Left forelimb (tissue), 1 donor: ENCODE measurements at regions not wholly inside any gene's neighbourhood (a gene's known extent, or its start where the extent isn't known, plus 50 kb on each side); places are given as distances from the start of the nearest gene placed in this dataset.

Experiments
- DNase-seq: peaks from one replicate; pipeline ENCODE4 v3.0.0-alpha.2; 2018; ENCODE audit warnings: low spot score

DNA sequence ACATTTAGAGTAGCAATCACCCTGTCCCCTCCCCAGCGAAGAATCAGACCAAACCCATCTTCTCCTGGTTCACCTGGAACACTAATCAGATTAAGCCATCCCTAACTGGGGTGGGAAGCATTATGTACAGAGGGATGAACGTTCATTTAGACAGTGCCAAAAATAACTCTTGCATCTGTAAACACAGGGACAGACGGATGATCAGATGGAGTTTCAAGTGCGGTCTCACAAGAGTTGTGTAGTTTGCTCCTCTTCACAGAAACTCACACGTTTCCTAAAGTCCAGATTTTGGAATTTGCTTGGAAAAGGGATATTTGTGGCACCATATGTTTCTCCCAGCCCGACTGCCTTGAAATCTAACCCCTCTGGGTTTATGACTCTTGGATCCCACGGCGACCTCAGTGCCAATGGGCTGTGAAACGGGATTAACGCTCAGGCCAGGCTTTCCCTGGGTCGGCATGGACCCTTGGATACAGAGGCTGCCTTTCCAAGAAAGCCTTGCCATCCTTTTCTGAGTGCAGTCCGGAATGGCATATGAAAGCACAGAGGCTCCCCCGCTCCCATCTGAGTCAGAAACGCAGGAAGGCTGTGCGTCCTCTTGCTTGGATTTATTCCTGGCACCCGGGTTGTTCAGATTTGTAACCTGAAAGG lies 293.2 kb upstream of the HABP2 start:
- no peak for DNase-seq

DNA sequence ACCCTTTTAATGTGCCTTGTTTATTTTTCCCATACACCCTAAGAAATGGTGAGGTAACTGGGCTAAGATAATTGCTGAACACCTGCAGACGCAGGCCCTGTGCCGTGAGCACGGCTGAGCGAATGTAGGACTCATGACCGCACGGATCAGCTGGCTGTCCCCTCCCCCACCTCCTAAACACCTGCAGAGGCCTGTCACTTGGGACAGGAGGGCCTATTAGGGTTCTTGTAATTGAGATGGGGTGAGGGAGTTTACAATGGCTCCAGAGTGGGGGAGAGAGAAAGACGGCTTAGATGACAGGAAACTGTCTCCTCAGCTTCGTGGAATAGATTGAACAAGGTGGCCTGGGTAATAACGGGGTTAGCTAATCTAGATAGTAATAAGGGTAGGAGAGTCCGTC lies 291.7 kb upstream of the HABP2 start:
- no peak for DNase-seq

DNA sequence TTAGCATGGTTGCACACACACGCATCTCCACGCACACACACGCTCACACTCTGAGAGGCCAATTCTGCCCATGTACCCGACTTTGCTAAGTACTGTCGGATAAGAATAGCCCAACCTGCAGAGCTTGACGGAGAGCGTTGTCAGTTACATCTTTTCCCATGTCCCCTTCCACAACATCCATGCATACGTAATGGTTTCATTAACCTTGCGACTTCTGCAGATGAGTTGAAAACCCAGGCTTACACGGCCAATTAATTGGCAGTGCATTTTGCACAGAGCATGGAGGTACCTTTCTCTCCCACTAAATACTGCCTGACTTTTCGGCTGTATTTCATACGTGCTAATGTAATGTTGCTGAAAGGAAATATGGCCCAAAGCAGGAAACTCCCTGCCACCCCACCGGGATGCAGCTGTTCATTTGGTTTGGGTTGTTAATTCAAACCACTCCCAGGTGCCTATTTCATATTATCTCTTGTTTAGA lies 291.2 kb upstream of the HABP2 start:
- no peak for DNase-seq

DNA sequence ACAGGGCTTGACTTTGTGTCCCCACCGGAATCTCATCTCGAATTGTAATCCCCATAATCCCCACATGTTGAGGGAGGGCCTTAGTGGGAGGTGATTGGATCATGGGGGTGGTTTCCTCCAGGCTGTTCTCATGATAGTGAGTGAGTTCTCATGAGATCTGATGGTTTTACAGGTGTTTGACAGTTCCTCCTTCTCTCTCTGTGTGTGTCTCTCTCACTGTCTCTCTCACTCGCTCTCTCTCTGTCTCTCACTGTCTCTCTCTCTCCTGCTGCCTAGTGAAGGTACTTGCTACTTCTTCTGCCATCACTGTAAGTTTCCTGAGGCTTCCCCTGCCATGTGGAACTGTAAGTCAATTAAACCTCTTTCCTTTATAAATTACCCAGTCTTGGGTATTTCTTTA lies 289.8 kb upstream of the HABP2 start:
- no peak for DNase-seq

DNA sequence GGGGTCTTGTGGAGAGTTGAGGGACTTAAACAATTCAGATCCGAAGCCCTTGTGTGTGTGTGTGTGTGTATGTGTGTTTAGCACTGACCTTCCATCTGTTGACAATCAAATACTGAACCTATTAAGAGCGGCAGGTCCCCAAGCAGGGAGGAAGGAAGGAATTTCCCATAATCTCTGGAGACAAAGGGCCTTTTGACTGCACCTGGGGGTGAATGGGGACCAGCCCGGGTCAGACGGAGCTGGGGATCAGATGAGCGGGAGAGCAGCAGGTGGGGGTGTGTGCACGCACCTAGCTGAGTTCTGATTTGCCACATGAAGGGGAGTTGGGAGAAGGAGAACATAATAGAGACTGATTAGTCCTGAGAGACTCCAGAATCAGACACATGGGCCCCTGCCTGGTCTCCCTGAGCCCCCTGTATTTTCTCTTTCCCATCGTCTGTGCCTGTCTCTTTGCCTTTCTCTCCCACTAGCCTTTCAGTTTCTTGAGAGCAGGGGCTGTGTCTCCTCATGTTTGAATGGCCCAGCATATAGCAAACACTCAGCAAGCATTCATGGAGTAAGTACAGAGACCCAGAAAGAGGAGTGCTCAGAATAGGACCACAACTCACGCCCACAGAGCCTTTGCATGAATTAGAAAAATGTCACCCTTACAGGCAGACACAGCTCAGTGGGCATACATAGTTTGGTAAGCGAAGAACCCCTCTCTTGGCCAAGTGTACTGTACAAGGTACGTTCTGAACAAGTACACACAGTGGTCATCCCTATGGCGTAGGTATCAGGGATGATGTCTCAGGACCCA lies 288.3 kb upstream of the HABP2 start:
- DNase-seq, result no peak

DNA sequence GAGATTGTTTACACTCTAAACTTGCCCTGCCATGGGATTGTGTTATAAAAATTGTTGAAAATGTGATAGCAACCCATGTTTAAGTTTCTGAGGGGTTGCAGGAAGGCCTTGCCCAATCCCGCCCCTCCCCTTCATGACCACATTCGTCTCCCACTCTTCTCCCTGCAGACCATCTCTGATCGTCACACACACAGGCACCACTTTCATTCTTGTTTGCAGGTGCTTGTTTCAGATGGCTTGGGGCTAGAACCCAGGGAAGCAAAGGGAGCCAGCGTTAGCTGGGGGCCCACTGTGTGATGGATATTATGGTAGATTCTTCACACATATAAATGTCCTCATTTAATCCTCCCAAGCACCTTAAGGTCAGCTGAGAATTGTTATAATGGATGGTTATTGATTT lies 286.7 kb upstream of the HABP2 start:
- no peak for DNase-seq

DNA sequence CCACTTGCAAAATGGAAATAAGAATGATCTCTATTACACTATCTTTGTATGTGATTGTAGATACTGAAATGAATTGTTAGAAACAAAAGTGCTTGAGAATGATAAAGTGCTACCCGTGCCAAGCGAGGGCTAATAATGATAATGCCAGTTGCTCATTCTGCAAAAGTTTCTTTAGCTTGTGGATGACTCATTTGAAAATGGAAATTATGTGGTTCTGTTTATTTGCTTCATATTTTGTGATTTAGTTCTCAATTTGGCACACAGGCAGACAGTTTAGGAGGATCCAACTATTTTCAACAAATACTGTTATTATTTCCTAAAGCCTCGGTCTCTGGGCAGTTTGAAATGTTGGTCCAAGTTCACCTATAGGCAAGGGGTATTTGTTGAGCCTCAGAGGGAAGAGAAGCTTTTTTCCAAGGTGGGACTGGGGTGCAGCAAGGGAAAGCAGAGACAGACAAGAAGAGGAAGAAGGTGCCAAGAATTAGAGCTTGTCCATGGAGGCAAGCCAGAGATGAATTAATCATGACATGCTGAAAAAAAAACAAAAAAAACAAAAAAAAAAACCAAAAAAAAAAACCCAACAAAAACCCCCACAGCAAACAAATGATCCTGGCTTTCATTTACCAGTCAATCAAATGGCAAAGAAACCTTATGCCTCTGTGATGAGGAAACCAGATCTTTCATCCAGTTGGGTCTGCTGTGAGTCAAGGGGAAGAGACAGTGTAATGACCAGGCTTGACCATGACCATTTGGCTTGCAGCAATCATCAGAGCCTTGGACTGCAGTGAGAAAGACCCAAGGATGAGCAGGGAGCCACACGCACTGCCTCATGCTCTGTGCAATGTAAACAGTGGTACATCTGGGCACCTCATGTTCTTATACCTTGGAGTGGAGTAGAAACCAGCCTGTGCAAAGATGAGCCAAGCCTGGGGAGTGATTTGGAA lies 285.0 kb upstream of the HABP2 start:
- DNase-seq, result no peak

DNA sequence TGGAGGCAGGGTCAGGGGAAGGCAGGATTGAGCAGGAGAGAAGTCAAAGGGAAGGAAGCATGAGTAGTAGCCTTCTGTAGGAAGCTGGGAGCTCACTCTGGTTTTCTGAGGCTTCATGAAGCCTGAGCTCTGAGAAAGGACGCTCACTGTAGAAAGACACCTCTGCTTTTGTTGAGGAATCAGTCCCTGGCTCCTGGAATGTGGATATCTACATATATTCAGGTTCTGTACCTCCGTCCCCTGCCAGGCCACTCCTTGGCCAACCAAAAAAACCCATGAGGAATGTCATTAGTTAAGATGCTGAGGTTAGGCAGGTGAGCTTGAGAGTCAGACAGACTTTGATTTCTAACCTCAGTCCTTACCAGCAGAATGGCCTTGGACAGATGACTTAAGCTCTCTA lies 283.5 kb upstream of the HABP2 start:
- no peak for DNase-seq

DNA sequence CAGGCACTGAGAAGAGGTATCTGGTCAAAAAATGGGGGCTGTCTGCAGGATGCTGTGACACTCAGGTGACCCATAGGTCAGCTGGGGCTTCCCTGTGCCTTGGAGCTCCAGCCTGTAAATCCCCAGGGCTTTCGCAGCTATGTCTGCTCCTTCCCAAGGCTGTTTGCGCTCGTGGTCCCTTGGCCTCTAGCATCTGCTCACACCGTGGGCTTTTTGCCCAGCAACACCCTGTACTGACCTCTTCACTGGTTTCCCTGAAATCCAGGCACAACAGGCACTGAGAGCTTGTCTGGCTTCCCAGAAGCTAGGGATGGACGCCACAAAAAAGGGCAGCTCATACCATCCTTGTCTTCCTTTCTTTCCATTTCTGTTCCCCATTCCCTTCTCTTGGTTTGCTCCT lies 280.3 kb upstream of the HABP2 start:
- no peak for DNase-seq

DNA sequence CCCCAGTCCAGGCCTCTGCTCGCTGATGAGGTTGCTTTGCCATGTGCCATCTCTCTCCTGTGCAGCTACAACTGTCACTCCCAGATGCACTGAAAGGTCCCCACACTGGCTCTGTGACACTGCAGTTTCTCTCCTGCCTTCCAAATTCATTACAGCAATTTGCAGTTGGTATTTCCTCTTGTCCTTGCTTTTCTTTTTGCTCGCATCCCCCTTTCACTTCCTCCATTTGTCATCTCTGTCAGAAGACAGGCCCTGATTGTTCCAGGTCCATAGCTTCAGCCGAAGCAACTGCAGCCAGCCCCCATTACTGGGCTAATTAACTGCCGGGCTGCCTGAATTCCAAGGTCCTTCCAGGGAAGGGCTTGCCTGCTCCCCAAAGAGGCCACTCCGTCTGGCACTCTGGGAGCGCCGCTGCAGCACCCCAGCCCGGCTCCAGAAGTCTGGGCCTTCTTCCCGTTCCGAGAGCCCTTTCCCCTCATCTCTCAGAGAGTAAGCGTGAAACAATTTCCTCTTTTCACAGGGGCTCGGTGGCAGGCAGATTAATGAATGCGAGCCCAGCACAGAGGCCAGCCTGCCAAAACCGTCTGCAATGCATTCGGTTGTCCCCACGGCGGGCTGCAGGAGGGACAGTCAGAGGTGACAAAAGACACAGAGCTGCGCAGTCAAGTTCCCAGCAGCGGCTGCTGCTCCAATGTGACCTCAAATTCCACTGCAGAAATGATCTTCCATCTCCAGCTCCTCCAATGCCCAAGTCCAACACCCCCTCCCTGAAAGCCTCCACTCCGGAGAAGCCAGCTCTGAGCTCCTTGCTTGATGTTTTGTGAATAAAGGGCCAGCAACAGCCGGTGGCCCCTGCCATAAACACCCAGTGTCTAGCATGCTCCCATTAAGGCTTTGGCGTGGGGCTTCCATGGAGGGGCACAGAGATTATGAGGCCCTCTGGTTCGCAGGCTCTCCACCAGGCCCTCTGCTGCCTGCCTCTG lies 279.4 kb upstream of the HABP2 start:
- DNase-seq, result peak; percentile 76

DNA sequence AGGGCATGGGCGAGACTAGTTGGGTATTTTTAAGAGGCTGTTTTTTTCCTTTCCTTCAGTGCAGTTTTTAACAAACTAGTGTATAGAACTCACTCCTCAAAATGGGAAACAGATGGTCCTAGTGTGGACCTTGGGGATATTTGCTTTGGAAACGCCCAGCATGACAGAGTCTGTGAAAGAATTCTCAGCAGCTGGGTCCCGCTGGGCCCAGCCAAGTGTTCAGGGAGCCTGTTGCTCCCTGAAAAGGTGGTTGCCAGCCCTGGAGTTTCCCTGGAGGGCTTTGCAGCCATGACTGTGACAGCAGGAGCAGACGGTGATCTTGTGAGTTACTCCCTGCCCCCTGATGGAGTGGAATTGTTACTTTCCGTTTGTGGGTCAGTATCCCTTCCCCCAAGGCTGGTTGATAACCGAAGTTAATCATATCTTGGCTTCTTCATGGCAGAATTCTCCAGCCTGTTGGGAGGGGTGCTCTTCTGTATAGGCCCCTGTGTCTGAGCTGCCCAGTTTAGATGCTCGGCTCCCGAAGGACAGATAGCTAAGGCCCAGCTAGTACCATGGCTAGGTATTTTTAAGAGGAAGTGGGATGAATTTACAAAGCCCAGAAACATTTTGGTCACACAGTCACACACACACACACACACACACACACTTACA lies 278.6 kb upstream of the HABP2 start:
- peak; percentile 78 for DNase-seq

DNA sequence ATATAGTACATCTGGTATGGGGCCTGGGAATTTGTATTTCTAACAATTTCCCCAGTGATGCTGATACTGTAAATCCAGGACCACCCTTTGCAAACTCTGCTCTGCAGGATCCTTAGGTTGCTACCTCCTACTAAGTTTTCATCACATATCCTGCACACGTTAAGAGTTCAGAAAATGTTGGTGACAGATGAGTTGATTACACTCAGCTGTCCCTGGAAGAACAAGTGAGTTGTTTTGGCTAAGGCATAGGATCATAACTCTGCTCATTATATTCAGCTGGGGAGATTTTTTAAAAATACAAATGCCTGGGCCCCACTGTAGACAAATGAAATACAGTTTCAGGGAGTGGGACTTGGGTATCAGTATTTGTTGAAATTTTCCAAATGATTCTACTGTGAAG lies 274.6 kb upstream of the HABP2 start:
- DNase-seq, result no peak

DNA sequence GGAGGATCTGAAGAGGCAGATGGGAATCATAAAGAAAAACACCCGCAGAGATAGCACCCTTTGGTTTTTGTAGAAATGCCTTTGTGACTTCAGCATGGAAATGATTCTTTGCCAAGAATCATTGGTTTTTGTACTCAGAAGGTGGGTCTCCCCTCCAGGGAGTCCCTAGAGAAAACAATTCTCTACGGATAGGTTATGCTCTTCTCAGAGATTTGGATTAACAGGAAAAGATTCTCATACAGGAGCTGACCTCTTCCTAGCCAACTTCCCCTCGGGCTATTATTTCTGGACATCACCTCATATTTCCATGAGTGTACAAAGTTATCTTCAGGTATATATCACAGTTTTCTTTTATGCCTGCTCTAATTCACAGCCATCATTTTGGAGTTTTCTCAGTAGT lies 274.2 kb upstream of the HABP2 start:
- no peak for DNase-seq

DNA sequence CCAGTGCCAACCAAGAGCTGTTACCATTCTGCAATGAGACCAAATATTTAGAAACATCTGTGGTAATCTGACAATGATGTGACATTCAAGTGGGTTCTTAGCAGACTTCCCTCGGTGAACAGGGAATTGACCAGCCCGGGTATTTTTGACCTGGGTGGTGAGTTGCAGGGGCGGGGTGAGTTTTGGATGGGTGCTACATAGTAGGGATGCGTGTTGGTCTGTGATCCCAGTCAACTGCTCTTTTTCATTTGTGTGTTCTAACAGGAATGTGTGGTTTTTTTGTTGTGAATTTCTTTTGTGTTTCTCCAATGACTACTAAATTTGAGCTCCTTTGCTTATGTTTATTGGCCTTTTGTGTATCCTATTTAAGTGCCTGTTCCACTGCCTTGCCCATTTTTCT lies 273.6 kb upstream of the HABP2 start:
- no peak for DNase-seq

DNA sequence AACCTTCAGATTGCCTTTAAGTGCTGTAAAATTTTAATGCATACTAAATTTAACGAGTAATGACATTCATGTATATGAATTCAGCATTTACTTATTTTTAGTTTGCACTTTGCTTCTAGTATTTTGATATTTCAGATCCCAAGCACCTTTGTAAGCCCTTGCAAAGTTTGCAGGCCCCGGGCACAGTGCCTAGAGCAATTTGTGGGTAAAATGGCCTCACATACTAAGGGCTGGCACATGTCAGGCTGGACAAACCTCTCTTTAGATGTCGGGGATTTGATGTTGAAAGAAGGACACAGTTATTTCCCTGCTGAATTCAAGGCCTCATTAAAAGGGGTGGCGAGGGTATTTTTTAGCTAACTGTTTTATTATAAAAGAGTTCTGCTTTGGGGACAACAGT lies 270.3 kb upstream of the HABP2 start:
- no peak for DNase-seq

DNA sequence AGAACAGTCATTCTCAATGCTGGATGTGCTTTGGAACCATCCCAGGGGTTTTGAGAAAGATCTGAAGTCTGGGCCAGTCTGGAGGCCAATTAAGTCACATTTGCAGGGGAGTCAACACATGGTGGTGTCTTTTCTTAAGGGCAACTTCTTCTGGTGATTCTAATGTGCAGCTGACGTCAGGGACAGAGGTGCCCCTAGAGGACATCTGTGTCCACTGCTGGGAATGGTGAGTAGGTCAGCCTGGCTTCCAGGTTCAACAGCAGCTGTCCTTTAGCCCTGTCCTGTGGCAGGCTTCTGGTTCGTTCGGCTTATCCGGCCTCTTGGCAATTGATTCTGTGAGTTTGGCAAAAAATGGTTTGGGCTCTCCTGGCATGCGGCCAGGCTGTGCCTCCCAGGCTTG lies 269.7 kb upstream of the HABP2 start:
- DNase-seq, result no peak

DNA sequence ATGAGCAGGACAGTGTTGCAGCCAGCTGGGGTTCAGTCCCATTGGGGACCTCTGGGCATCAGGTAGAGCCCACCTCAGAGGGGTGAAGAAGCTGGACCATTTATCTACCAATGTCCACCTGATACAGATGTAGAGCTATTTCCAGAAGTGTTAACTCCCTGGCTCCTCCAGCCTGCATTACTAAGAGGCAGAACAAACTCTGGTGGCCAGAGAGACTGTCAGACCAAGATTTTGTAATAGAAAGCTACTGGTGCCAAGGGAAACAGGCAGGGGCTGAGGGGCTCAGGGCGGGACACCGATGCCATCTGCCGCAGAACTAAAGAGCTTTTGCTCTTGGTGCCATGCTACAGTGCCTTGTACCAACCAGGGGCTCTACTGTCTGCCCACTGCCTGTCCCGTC lies 268.2 kb upstream of the HABP2 start:
- DNase-seq, result no peak

DNA sequence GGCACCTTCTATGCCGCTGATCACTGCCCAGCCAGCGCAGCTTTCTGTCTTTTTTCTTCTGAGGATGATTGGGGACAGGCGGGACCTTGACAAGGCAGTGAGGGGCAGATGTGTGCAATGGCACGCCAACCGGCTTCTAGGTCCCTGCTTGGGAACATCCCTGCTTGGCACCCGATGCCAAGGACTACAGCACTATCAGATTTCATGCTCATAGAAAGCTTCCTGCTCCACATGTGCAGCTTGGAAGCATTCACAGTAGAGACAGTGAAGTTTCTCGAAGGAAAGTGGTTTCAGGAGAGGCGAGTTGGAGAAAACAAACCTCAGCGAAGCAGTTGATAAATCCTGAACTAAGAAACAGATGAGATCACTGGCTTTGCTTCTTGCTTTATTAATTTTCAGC lies 267.5 kb upstream of the HABP2 start:
- no peak for DNase-seq

DNA sequence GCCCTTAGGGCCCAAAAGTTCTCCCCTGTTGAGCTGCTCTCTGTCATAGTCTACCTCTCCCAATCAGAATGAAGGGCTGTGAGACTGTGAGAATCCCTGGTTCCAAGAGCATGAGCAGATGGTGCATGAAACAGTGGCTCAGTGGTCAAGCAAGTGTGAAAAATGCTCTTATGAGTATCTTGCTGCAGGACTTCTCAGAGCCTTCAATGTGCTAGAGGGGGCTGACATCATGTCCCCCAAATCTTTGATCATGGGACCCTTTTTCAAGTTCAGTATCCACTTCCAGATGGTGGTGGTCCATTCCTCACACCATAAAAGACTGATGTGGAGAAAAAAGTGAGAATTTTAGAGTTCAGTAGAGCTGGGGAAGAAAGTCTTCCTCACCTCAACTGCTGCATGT lies 265.3 kb upstream of the HABP2 start:
- no peak for DNase-seq

DNA sequence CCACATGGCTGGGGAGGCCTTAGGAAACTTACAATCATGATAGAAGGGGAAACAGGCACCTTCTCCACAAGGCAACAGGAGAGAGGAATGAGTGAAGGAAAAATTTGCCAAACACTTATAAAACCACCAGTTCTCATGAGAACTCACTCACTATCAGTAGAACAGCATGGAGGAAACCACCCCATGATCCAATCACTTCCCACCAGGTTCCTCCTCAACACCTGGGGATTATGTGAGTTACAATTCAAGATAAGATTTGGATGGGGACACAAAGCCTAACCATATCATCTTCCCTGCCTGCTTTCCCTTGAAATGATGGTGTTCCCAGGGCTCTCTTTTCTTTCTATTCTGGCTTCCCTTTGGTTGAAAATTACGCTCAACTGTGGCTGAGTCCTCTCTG lies 262.7 kb upstream of the HABP2 start:
- no peak for DNase-seq

DNA sequence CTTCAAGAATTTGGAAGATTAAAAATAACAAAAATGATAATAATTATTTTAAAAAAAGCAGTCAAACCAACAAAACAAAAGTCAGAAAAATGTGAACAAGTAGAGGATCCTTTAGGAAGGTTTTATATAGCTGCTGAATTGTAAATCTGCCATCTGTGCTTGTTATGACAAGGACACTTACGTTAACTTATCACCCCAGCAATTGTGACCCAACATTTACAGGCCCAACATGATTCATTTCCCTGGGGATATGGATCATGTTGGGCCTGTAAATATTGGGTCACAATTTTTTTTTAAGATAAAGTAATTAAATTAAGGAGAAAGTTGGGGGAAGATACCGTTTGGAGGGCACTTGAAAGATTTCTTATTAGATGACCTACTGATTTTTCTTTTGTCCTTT lies 261.4 kb upstream of the HABP2 start:
- DNase-seq, result no peak
